WTC11 (cell line): ENCODE measurements at regions not wholly inside any gene's neighbourhood (a gene's known extent, or its start where the extent isn't known, plus 50 kb on each side); places are given as distances from the start of the nearest gene placed in this dataset.

ENCODE experiments used
- ATAC-seq: fragments of 200-7000 bp; cut with Tn5 transposase; 2 replicates; pipeline ENCODE4 v1.10.0; 2021; ENCODE audit warnings: mild to moderate bottlenecking, moderate library complexity
- CTCF ChIA-PET: fragments of 300-600 bp; sonication (Branson Sonifier 250); formaldehyde crosslinking; loops from one replicate; lab custom pipeline; 2021; ENCODE audit warnings: antibody characterized with exemption; lab: Charles Lee
- POLR2A ChIA-PET: fragments of 350-600 bp; sonication (Branson Sonifier 250); formaldehyde crosslinking; loops from one replicate; lab custom pipeline; 2021; ENCODE audit warnings: antibody characterized with exemption; lab: Charles Lee
- DNase-seq: peaks from one replicate; pipeline ENCODE4 v3.0.0; 2021; ENCODE audit warnings: low spot score
- H3K27ac Mint-ChIP-seq: 2 replicates; pipeline ENCODE4 v1.8.0; 2021; ENCODE audit warnings: mixed read lengths
- H3K27me3 Mint-ChIP-seq: 2 replicates; pipeline ENCODE4 v1.8.0; 2021; ENCODE audit warnings: low read depth, mild to moderate bottlenecking, moderate library complexity, mixed read lengths
- H3K36me3 Mint-ChIP-seq: 2 replicates; pipeline ENCODE4 v1.8.0; 2021; ENCODE audit warnings: mixed read lengths
- H3K4me1 Mint-ChIP-seq: 2 replicates; pipeline ENCODE4 v1.8.0; 2022; ENCODE audit warnings: mixed read lengths
- H3K4me3 Mint-ChIP-seq: 2 replicates; pipeline ENCODE4 v1.8.0; 2021; ENCODE audit warnings: mild to moderate bottlenecking, moderate library complexity, mixed read lengths
- H3K9me3 Mint-ChIP-seq: 2 replicates; pipeline ENCODE4 v1.8.0; 2021; ENCODE audit warnings: mixed read lengths
- AFF4 ChIP-seq: sonication (generic); formaldehyde crosslinking; IDR thresholded peaks from 2 replicates; pipeline ENCODE4 v1.8.1; 2023; ENCODE audit warnings: mild to moderate bottlenecking, missing genetic modification reagents, borderline replicate concordance
- ATF3 ChIP-seq: sonication (generic); formaldehyde crosslinking; conservative IDR thresholded peaks from 2 replicates; pipeline ENCODE4 v1.8.1; 2022; ENCODE audit warnings: mild to moderate bottlenecking, missing genetic modification reagents
- FOXJ3 ChIP-seq: sonication (generic); formaldehyde crosslinking; IDR thresholded peaks from 2 replicates; pipeline ENCODE4 v1.9.0; 2021; ENCODE audit warnings: missing genetic modification reagents, mild to moderate bottlenecking, borderline replicate concordance
- FOXP4 ChIP-seq: sonication (generic); formaldehyde crosslinking; IDR thresholded peaks from 2 replicates; pipeline ENCODE4 v1.8.0; 2022; ENCODE audit warnings: mild to moderate bottlenecking, missing genetic modification reagents
- GRHL2 ChIP-seq: fragments of 250-450 bp; sonication (Bioruptor Pico); IDR thresholded peaks from 2 replicates; pipeline ENCODE4 v1.8.0; 2022; ENCODE audit warnings: mild to moderate bottlenecking, moderate library complexity; ENCODE audit not compliant: insufficient replicate concordance, severe bottlenecking
- GTF2I ChIP-seq: fragments of 250-450 bp; sonication (Bioruptor Pico); conservative IDR thresholded peaks from 2 replicates; pipeline ENCODE4 v1.4.0; 2021; ENCODE audit warnings: mild to moderate bottlenecking
- MYBL2 ChIP-seq: sonication (generic); formaldehyde crosslinking; IDR thresholded peaks from 2 replicates; pipeline ENCODE4 v1.8.1; 2023; ENCODE audit warnings: mild to moderate bottlenecking, moderate library complexity, missing genetic modification reagents
- NR3C1 ChIP-seq: sonication (generic); formaldehyde crosslinking; conservative IDR thresholded peaks from 2 replicates; pipeline ENCODE4 v1.8.1; 2023; ENCODE audit warnings: low read depth, mild to moderate bottlenecking, missing genetic modification reagents
- TCF7 ChIP-seq: sonication (generic); formaldehyde crosslinking; IDR thresholded peaks from 2 replicates; pipeline ENCODE4 v1.8.0; 2022; ENCODE audit warnings: mild to moderate bottlenecking, low read depth, missing genetic modification reagents, moderate library complexity
- TEAD4 ChIP-seq: sonication (generic); formaldehyde crosslinking; IDR thresholded peaks from 2 replicates; pipeline ENCODE4 v1.8.0; 2022; ENCODE audit warnings: mild to moderate bottlenecking, missing genetic modification reagents
- ZNF121 ChIP-seq: sonication (generic); formaldehyde crosslinking; IDR thresholded peaks from 2 replicates; pipeline ENCODE4 v1.8.0; 2023; ENCODE audit warnings: missing genetic modification reagents
- ZNF281 ChIP-seq: sonication (generic); formaldehyde crosslinking; IDR thresholded peaks from 2 replicates; pipeline ENCODE4 v1.8.0; 2023; ENCODE audit warnings: mild to moderate bottlenecking, missing genetic modification reagents
- TF ChIP-seq, protein P1 (sequence below): sonication (generic); formaldehyde crosslinking; IDR thresholded peaks from 2 replicates; pipeline ENCODE4 v1.8.1; 2023; ENCODE audit warnings: mild to moderate bottlenecking, missing genetic modification reagents, moderate library complexity

GRCh38 chr20:37610203-37610798 lies 82.6 kb upstream of the BLCAP start:
- ATAC-seq (no peak), DNase-seq (no peak)
- TF ChIP-seq AFF4 (no peak), FOXP4 (CRISPR knock-in tag) (no peak), ATF3 (no peak), ZNF281 (no peak), GRHL2 (CRISPR knock-in tag) (no peak), MYBL2 (CRISPR knock-in tag) (no peak), FOXJ3 (CRISPR knock-in tag) (no peak), NR3C1 (no peak), ZNF121 (no peak), TCF7 (CRISPR knock-in tag) (no peak), GTF2I (no peak), TEAD4 (CRISPR knock-in tag) (no peak)
- TF ChIP-seq, protein P1, sequence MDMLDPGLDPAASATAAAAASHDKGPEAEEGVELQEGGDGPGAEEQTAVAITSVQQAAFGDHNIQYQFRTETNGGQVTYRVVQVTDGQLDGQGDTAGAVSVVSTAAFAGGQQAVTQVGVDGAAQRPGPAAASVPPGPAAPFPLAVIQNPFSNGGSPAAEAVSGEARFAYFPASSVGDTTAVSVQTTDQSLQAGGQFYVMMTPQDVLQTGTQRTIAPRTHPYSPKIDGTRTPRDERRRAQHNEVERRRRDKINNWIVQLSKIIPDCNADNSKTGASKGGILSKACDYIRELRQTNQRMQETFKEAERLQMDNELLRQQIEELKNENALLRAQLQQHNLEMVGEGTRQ (CRISPR knock-in tag): no peak
- ChIA-PET POLR2A (no interaction called here), CTCF (interaction anchor here (0.6 kb wide), 1 partner anchor 48 kb away, joined by 5 read pairs; no protein-coding TSS in a partner anchor)
- no peaks in the 10 kb centered on the region for H3K9me3 Mint-ChIP-seq
- H3K4me1 Mint-ChIP-seq: no peaks in the 10 kb centered on the region
- H3K4me3 Mint-ChIP-seq: no peak overlapping the region
- no peaks in the 10 kb centered on the region for H3K36me3 Mint-ChIP-seq
- no peaks in the 10 kb centered on the region for H3K27me3 Mint-ChIP-seq
- H3K27ac Mint-ChIP-seq: peak overlapping the region; percentile 2; the same call in 1 of the 2 replicates

- peaks cover 9% of the 10 kb centered on the region for H3K4me1 Mint-ChIP-seq
- DNase-seq (no peak), ATAC-seq (no peak)
- no peak for TF ChIP-seq TEAD4 (CRISPR knock-in tag)
- H3K4me3 Mint-ChIP-seq: no peak overlapping the region
- no peaks in the 10 kb centered on the region for H3K36me3 Mint-ChIP-seq
- CTCF ChIA-PET: interaction anchor here (1.4 to 1.5 kb wide), 2 partner anchors 14 to 39 kb away, joined by 5 to 6 read pairs; no protein-coding TSS in a partner anchor
- H3K27me3 Mint-ChIP-seq: no peaks in the 10 kb centered on the region; the same call in 1 of the 2 replicates
- H3K9me3 Mint-ChIP-seq: 0 out of 2 replicates have a peak, but pooled peaks cover 4% of the 10 kb centered on the region
- POLR2A ChIA-PET: no interaction called here
- no peak overlapping the region for H3K27ac Mint-ChIP-seq
Measured at GRCh38 chr20:37602634-37603033, 75.0 kb upstream of the BLCAP start.
